ENCODE measurements at regions not wholly inside any gene's neighbourhood (a gene's known extent, or its start where the extent isn't known, plus 50 kb on each side); places are given as distances from the start of the nearest gene placed in this dataset.

DNA sequence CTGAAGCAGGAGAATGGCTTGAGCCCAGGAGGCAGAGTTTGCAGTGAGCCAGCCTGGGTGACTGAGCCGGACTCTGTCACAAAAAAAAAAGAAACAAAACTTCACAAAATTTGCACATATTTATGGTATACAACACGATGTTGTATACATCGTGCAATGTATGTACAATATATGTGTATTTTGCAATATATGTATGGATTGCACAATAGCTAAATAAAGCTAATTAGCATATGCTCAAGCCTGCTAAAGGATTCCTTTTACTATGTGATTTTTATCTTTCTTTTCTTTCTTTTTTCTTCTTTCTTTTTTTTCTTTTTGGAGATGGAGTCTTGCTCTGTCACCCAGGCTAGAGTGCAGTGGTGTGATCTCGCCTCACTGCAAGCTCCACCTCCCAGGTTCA, 368.0 kb upstream of the FAM98A start:
- ChIA-PET POLR2A (no interaction called here), CTCF (no interaction called here)
- 90% methylated on average over 1 of the region's 4 CpGs for WGBS (ENCODE audit: insufficient coverage)
- H3K9me3 ChIP-seq (ENCODE audit: control extremely low read depth in 1 of 5, control insufficient read depth in 4 of 5, insufficient read depth in 2 of 5, low read depth in 1 of 5, low read length in 4 of 5): no peaks in the 10 kb centered on the region
- no peak overlapping the region for H3K4me3 ChIP-seq (ENCODE audit: control insufficient read depth in 1 of 7, extremely low read depth in 1 of 7, insufficient read depth in 4 of 7, low read depth in 2 of 7, low read length in 6 of 7)
- no peak for DNase-seq
- H3K4me1 ChIP-seq (ENCODE audit: control extremely low read depth in 1 of 4, control insufficient read depth in 4 of 4, insufficient read depth in 4 of 4, low read length in 3 of 4): no peaks in the 10 kb centered on the region
- H3K27me3 ChIP-seq (replicated peaks in 2 of 5; ENCODE audit: control insufficient read depth in 4 of 5, insufficient read depth in 5 of 5, low read length in 4 of 5): no peaks in the 10 kb centered on the region
- H3K27ac ChIP-seq (ENCODE audit: insufficient read depth in 1 of 2, low read depth in 1 of 2, low read length in 2 of 2, poor library complexity in 1 of 2, severe bottlenecking in 2 of 2): no peak overlapping the region
- H3K36me3 ChIP-seq (ENCODE audit: control insufficient read depth in 4 of 4, insufficient read depth in 4 of 4, low read length in 3 of 4): no peaks in the 10 kb centered on the region

- no peak overlapping the region for H3K4me3 ChIP-seq (ENCODE audit: control insufficient read depth in 1 of 7, extremely low read depth in 1 of 7, insufficient read depth in 4 of 7, low read depth in 2 of 7, low read length in 6 of 7)
- no peaks in the 10 kb centered on the region for H3K27me3 ChIP-seq (replicated peaks in 2 of 5; ENCODE audit: control insufficient read depth in 4 of 5, insufficient read depth in 5 of 5, low read length in 4 of 5)
- no peaks in the 10 kb centered on the region for H3K9me3 ChIP-seq (ENCODE audit: control extremely low read depth in 1 of 5, control insufficient read depth in 4 of 5, insufficient read depth in 2 of 5, low read depth in 1 of 5, low read length in 4 of 5)
- 22% methylated on average over 5 of the region's 5 CpGs for WGBS (ENCODE audit: insufficient coverage)
- no peaks in the 10 kb centered on the region for H3K36me3 ChIP-seq (ENCODE audit: control insufficient read depth in 4 of 4, insufficient read depth in 4 of 4, low read length in 3 of 4)
- no peak overlapping the region for H3K27ac ChIP-seq (ENCODE audit: insufficient read depth in 1 of 2, low read depth in 1 of 2, low read length in 2 of 2, poor library complexity in 1 of 2, severe bottlenecking in 2 of 2)
- H3K4me1 ChIP-seq (ENCODE audit: control extremely low read depth in 1 of 4, control insufficient read depth in 4 of 4, insufficient read depth in 4 of 4, low read length in 3 of 4): no peaks in the 10 kb centered on the region
- CTCF ChIA-PET: no interaction called here
- DNase-seq: peak in 2 of 3 donors; percentile 0 to 1
- POLR2A ChIA-PET: no interaction called here
These were observed 359.5 kb upstream of the FAM98A start for GRCh38 chr2:33958591-33958990.

- ChIA-PET CTCF (no interaction called here), POLR2A (no interaction called here)
- H3K4me1 ChIP-seq (ENCODE audit: control extremely low read depth in 1 of 4, control insufficient read depth in 4 of 4, insufficient read depth in 4 of 4, low read length in 3 of 4): no peaks in the 10 kb centered on the region
These were observed 350.3 kb upstream of the FAM98A start for GRCh38 chr2:33949371-33949770.

DNA sequence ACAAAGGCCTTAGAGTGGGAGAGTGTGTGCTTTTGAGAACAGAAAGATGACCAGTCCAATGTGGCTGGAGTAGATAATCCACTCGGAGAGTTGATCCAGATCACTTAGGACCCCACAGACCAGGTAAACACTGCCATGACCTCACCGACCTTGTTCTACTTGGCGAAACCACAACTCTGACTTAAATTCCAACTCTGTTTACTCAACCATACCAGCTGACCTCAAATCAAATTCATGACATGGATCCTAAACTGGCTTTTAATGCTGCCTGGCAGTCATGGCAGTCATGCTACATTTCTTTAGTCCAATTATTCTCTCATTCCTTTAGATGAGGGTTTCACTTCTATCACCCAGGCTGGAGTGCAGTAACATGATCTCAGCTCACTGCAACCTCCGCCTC, 347.1 kb upstream of the FAM98A start:
- POLR2A ChIA-PET: no interaction called here
- Histone ChIP-seq H3K27ac (ENCODE audit: insufficient read depth in 1 of 2, low read depth in 1 of 2, low read length in 2 of 2, poor library complexity in 1 of 2, severe bottlenecking in 2 of 2) (no peak overlapping the region), H3K9me3 (ENCODE audit: control extremely low read depth in 1 of 5, control insufficient read depth in 4 of 5, insufficient read depth in 2 of 5, low read depth in 1 of 5, low read length in 4 of 5) (no peaks in the 10 kb centered on the region), H3K4me3 (ENCODE audit: control insufficient read depth in 1 of 7, extremely low read depth in 1 of 7, insufficient read depth in 4 of 7, low read depth in 2 of 7, low read length in 6 of 7) (no peak overlapping the region), H3K27me3 (replicated peaks in 2 of 5; ENCODE audit: control insufficient read depth in 4 of 5, insufficient read depth in 5 of 5, low read length in 4 of 5) (no peaks in the 10 kb centered on the region), H3K4me1 (ENCODE audit: control extremely low read depth in 1 of 4, control insufficient read depth in 4 of 4, insufficient read depth in 4 of 4, low read length in 3 of 4) (no peaks in the 10 kb centered on the region), H3K36me3 (ENCODE audit: control insufficient read depth in 4 of 4, insufficient read depth in 4 of 4, low read length in 3 of 4) (no peaks in the 10 kb centered on the region)
- DNase-seq: no peak
- CTCF ChIA-PET: no interaction called here
- 94% methylated on average over 3 of the region's 4 CpGs for WGBS (ENCODE audit: insufficient coverage)

More at GRCh38 chr2:33949371-33949770, 350.3 kb upstream of the FAM98A start:
- no peak for DNase-seq
- H3K4me3 ChIP-seq (ENCODE audit: control insufficient read depth in 1 of 7, extremely low read depth in 1 of 7, insufficient read depth in 4 of 7, low read depth in 2 of 7, low read length in 6 of 7): no peak overlapping the region
- no peaks in the 10 kb centered on the region for H3K36me3 ChIP-seq (ENCODE audit: control insufficient read depth in 4 of 4, insufficient read depth in 4 of 4, low read length in 3 of 4)
- H3K27ac ChIP-seq (ENCODE audit: insufficient read depth in 1 of 2, low read depth in 1 of 2, low read length in 2 of 2, poor library complexity in 1 of 2, severe bottlenecking in 2 of 2): no peak overlapping the region
- H3K9me3 ChIP-seq (ENCODE audit: control extremely low read depth in 1 of 5, control insufficient read depth in 4 of 5, insufficient read depth in 2 of 5, low read depth in 1 of 5, low read length in 4 of 5): no peaks in the 10 kb centered on the region
- no peaks in the 10 kb centered on the region for H3K27me3 ChIP-seq (replicated peaks in 2 of 5; ENCODE audit: control insufficient read depth in 4 of 5, insufficient read depth in 5 of 5, low read length in 4 of 5)

GRCh38 chr2:33933203-33933602, 334.1 kb upstream of the FAM98A start:
- Histone ChIP-seq H3K27me3 (replicated peaks in 2 of 5; ENCODE audit: control insufficient read depth in 4 of 5, insufficient read depth in 5 of 5, low read length in 4 of 5) (no peaks in the 10 kb centered on the region), H3K36me3 (ENCODE audit: control insufficient read depth in 4 of 4, insufficient read depth in 4 of 4, low read length in 3 of 4) (no peaks in the 10 kb centered on the region), H3K27ac (ENCODE audit: insufficient read depth in 1 of 2, low read depth in 1 of 2, low read length in 2 of 2, poor library complexity in 1 of 2, severe bottlenecking in 2 of 2) (no peak overlapping the region), H3K4me3 (ENCODE audit: control insufficient read depth in 1 of 7, extremely low read depth in 1 of 7, insufficient read depth in 4 of 7, low read depth in 2 of 7, low read length in 6 of 7) (no peak overlapping the region), H3K4me1 (ENCODE audit: control extremely low read depth in 1 of 4, control insufficient read depth in 4 of 4, insufficient read depth in 4 of 4, low read length in 3 of 4) (no peaks in the 10 kb centered on the region), H3K9me3 (ENCODE audit: control extremely low read depth in 1 of 5, control insufficient read depth in 4 of 5, insufficient read depth in 2 of 5, low read depth in 1 of 5, low read length in 4 of 5) (no peaks in the 10 kb centered on the region)
- ChIA-PET CTCF (no interaction called here), POLR2A (no interaction called here)
- no peak for DNase-seq

DNA sequence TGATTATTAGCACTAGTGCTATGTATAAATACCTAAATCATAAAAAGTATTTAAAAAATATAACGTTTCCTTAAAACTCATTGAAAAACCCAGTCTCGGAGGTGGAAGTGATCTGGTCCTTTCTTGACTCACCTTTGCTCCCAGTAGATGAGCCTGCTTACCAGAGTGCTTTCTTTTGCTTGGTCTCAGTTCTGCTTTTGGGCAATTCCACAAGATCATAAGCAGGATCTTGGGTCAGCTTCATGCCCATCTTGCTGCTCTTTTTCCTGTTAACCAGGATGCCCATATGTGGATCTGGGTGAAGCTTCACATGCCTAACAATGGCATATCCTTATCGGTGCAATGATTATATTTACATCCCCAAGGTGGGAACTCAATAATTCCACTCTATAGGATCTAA, 332.1 kb upstream of the FAM98A start:
- DNase-seq: no peak
- Histone ChIP-seq H3K27me3 (replicated peaks in 2 of 5; ENCODE audit: control insufficient read depth in 4 of 5, insufficient read depth in 5 of 5, low read length in 4 of 5) (no peaks in the 10 kb centered on the region), H3K4me3 (ENCODE audit: control insufficient read depth in 1 of 7, extremely low read depth in 1 of 7, insufficient read depth in 4 of 7, low read depth in 2 of 7, low read length in 6 of 7) (no peak overlapping the region), H3K9me3 (ENCODE audit: control extremely low read depth in 1 of 5, control insufficient read depth in 4 of 5, insufficient read depth in 2 of 5, low read depth in 1 of 5, low read length in 4 of 5) (no peaks in the 10 kb centered on the region), H3K36me3 (ENCODE audit: control insufficient read depth in 4 of 4, insufficient read depth in 4 of 4, low read length in 3 of 4) (no peaks in the 10 kb centered on the region), H3K27ac (ENCODE audit: insufficient read depth in 1 of 2, low read depth in 1 of 2, low read length in 2 of 2, poor library complexity in 1 of 2, severe bottlenecking in 2 of 2) (no peak overlapping the region), H3K4me1 (ENCODE audit: control extremely low read depth in 1 of 4, control insufficient read depth in 4 of 4, insufficient read depth in 4 of 4, low read length in 3 of 4) (no peaks in the 10 kb centered on the region)
- 90% methylated on average over 2 of the region's 3 CpGs for WGBS (ENCODE audit: insufficient coverage)
- ChIA-PET CTCF (interaction anchor here (0.6 kb wide), 1 partner anchor 164 kb away, joined by 3 read pairs; no protein-coding TSS in a partner anchor), POLR2A (no interaction called here)

GRCh38 chr2:33929467-33929866, 330.4 kb upstream of the FAM98A start:
- Histone ChIP-seq H3K36me3 (ENCODE audit: control insufficient read depth in 4 of 4, insufficient read depth in 4 of 4, low read length in 3 of 4) (no peaks in the 10 kb centered on the region), H3K9me3 (ENCODE audit: control extremely low read depth in 1 of 5, control insufficient read depth in 4 of 5, insufficient read depth in 2 of 5, low read depth in 1 of 5, low read length in 4 of 5) (no peaks in the 10 kb centered on the region), H3K27me3 (replicated peaks in 2 of 5; ENCODE audit: control insufficient read depth in 4 of 5, insufficient read depth in 5 of 5, low read length in 4 of 5) (no peaks in the 10 kb centered on the region), H3K4me3 (ENCODE audit: control insufficient read depth in 1 of 7, extremely low read depth in 1 of 7, insufficient read depth in 4 of 7, low read depth in 2 of 7, low read length in 6 of 7) (no peak overlapping the region), H3K4me1 (ENCODE audit: control extremely low read depth in 1 of 4, control insufficient read depth in 4 of 4, insufficient read depth in 4 of 4, low read length in 3 of 4) (peaks cover 0 to 2% (median 0%) of the 10 kb centered on the region in 4 experiments), H3K27ac (ENCODE audit: insufficient read depth in 1 of 2, low read depth in 1 of 2, low read length in 2 of 2, poor library complexity in 1 of 2, severe bottlenecking in 2 of 2) (no peak overlapping the region)
- ChIA-PET CTCF (no interaction called here), POLR2A (no interaction called here)
- no peak for DNase-seq
- WGBS (ENCODE audit: insufficient coverage): 95% methylated on average over 3 of the region's 4 CpGs

GRCh38 chr2:33927756-33928155, 328.7 kb upstream of the FAM98A start:
- no peaks in the 10 kb centered on the region for H3K36me3 ChIP-seq (ENCODE audit: control insufficient read depth in 4 of 4, insufficient read depth in 4 of 4, low read length in 3 of 4)
- H3K4me3 ChIP-seq (ENCODE audit: control insufficient read depth in 1 of 7, extremely low read depth in 1 of 7, insufficient read depth in 4 of 7, low read depth in 2 of 7, low read length in 6 of 7): no peak overlapping the region
- WGBS (ENCODE audit: insufficient coverage): 80% methylated on average over 1 of the region's 1 CpG
- H3K9me3 ChIP-seq (ENCODE audit: control extremely low read depth in 1 of 5, control insufficient read depth in 4 of 5, insufficient read depth in 2 of 5, low read depth in 1 of 5, low read length in 4 of 5): no peaks in the 10 kb centered on the region
- no peak overlapping the region for H3K27ac ChIP-seq (ENCODE audit: insufficient read depth in 1 of 2, low read depth in 1 of 2, low read length in 2 of 2, poor library complexity in 1 of 2, severe bottlenecking in 2 of 2)
- DNase-seq: no peak
- ChIA-PET CTCF (no interaction called here), POLR2A (no interaction called here)
- no peaks in the 10 kb centered on the region for H3K27me3 ChIP-seq (replicated peaks in 2 of 5; ENCODE audit: control insufficient read depth in 4 of 5, insufficient read depth in 5 of 5, low read length in 4 of 5)
- peaks cover 0 to 2% (median 0%) of the 10 kb centered on the region in 4 experiments for H3K4me1 ChIP-seq (ENCODE audit: control extremely low read depth in 1 of 4, control insufficient read depth in 4 of 4, insufficient read depth in 4 of 4, low read length in 3 of 4)

Measured in common myeloid progenitor, CD34-positive (primary cell).